Neural progenitor cell (in vitro differentiated cells): ENCODE measurements at regions not wholly inside any gene's neighbourhood (a gene's known extent, or its start where the extent isn't known, plus 50 kb on each side); places are given as distances from the start of the nearest gene placed in this dataset.

Experiments
- EZH2 ChIP-seq: fragments of 200-600 bp; sonication (generic); IDR thresholded peaks from 2 replicates; pipeline ENCODE4 v1.6.1; 2017; ENCODE audit warnings: antibody characterized with exemption, mild to moderate bottlenecking, moderate library complexity
- EZH2phosphoT487 ChIP-seq: fragments of 200-600 bp; sonication (generic); IDR thresholded peaks from 2 replicates; pipeline ENCODE4 v1.6.1; 2017; ENCODE audit warnings: antibody characterized with exemption
- TF ChIP-seq, protein P1 (sequence below): fragments of 200-600 bp; sonication (generic); IDR thresholded peaks from 2 replicates; pipeline ENCODE4 v1.5.1; 2017; ENCODE audit warnings: antibody characterized with exemption, mild to moderate bottlenecking

DNA sequence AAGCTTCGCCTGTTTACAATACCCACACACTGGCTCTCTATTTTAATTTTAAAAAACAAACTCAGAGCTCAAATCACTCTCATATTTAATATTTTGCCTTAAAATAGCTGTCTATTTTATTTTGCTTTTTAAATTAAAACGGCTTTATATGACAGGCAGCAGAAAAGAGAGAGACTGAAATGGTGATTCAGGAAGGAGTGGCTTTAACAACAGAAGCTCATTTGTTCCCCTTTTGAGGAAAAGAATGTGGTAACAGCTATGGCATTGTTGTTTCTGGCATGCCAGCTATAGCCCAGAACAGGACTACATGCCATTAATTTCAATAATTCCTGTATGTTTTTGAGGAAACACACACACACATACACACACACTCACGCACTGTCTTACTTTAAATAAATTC lies 234.2 kb upstream of the PTBP2 start:
- TF ChIP-seq, protein P1, sequence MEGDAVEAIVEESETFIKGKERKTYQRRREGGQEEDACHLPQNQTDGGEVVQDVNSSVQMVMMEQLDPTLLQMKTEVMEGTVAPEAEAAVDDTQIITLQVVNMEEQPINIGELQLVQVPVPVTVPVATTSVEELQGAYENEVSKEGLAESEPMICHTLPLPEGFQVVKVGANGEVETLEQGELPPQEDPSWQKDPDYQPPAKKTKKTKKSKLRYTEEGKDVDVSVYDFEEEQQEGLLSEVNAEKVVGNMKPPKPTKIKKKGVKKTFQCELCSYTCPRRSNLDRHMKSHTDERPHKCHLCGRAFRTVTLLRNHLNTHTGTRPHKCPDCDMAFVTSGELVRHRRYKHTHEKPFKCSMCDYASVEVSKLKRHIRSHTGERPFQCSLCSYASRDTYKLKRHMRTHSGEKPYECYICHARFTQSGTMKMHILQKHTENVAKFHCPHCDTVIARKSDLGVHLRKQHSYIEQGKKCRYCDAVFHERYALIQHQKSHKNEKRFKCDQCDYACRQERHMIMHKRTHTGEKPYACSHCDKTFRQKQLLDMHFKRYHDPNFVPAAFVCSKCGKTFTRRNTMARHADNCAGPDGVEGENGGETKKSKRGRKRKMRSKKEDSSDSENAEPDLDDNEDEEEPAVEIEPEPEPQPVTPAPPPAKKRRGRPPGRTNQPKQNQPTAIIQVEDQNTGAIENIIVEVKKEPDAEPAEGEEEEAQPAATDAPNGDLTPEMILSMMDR = no peak
- TF ChIP-seq EZH2 = no peak
- no peak for TF ChIP-seq EZH2phosphoT487
